HepG2 (cell line): ENCODE measurements at regions not wholly inside any gene's neighbourhood (a gene's known extent, or its start where the extent isn't known, plus 50 kb on each side); places are given as distances from the start of the nearest gene placed in this dataset.

Experiments used
- ATAC-seq: fragments of 200-7000 bp; cut with Tn5 transposase; 3 replicates; pipeline ENCODE4 v1.9.1; 2020; ENCODE audit warnings: mild to moderate bottlenecking, moderate library complexity
- BruUV-seq: library from RNA; stranded (reverse); fragments of 400-500 nt; replicated peaks from 2 replicates; lab custom pipeline; 2021; lab: Mats Ljungman, UMichigan
- CTCF ChIA-PET: fragments of 300-600 bp; formaldehyde crosslinking; extraction: SDS; loops from one replicate; lab custom pipeline; 2021; ENCODE audit warnings: low total read pairs, inconsistent platforms, low intra/inter-chr PET ratio; lab: Yijun Ruan, JAX
- POLR2A ChIA-PET: fragments of 350-600 bp; sonication (Branson Sonifier 250); formaldehyde crosslinking; loops from one replicate; lab custom pipeline; 2020; ENCODE audit warnings: antibody characterized with exemption, inconsistent platforms; lab: Yijun Ruan, JAX
- DNase-seq: peaks from one replicate; pipeline ENCODE4 v3.0.0-alpha.2; 2015; ENCODE audit warnings: low spot score
- FAIRE-seq: peaks from 3 replicates; lab custom pipeline; 2011; peaks lifted over from hg19 to GRCh38; lab: Jason Lieb, UNC
- H2AFZ ChIP-seq: one replicate; pipeline ENCODE4 v1.6.1; 2011; ENCODE audit warnings: low read length, inconsistent platforms
- H3K27ac ChIP-seq: fragments of 300-600 bp; 3 replicates; pipeline ENCODE4 v1.8.0; 2011; ENCODE audit warnings: mixed run types, mild to moderate bottlenecking, mixed read lengths, low read length, inconsistent platforms; ENCODE audit not compliant: insufficient read depth; ENCODE audit errors: extremely low read length
- H3K27me3 ChIP-seq, 2 experiments: fragments of 200-600 bp in 1 of 2; 2 replicates in 1 of 2; 3 replicates in 1 of 2; pipeline versions ENCODE4 v1.6.0 to v1.8.0; 2011; ENCODE audit warnings: low read length in 2 of 2, mild to moderate bottlenecking in 2 of 2, moderate library complexity in 2 of 2, inconsistent platforms in 1 of 2; ENCODE audit not compliant: insufficient read depth in 2 of 2, control insufficient read depth in 1 of 2
- H3K36me3 ChIP-seq, 2 experiments: fragments of 200-600 bp in 1 of 2; replicated peaks in 1 of 2; 2 replicates in 1 of 2; 3 replicates in 1 of 2; pipeline versions ENCODE4 v1.5.1 to v1.8.0; 2011; ENCODE audit warnings: low read length in 2 of 2, inconsistent platforms in 1 of 2; ENCODE audit not compliant: insufficient read depth in 2 of 2, control insufficient read depth in 1 of 2
- H3K4me1 ChIP-seq: 2 replicates; pipeline ENCODE4 v1.5.1; 2012; ENCODE audit warnings: low read length, inconsistent platforms; ENCODE audit not compliant: insufficient read depth
- H3K4me2 ChIP-seq: 2 replicates; pipeline ENCODE4 v1.6.0; 2011; ENCODE audit warnings: low read depth, low read length, inconsistent platforms
- H3K4me3 ChIP-seq, 3 experiments: fragments of 200-600 bp in 1 of 3; sonication (generic), shearing (Covaris generic) in 1 of 3; replicated peaks in 1 of 3; 2 replicates each; pipeline ENCODE4 v1.5.1; 2011 to 2016; ENCODE audit warnings: low read length in 3 of 3, inconsistent platforms in 2 of 3, low read depth in 2 of 3, mild to moderate bottlenecking in 2 of 3, control low read depth in 1 of 3, mixed read lengths in 1 of 3; ENCODE audit not compliant: insufficient read depth in 1 of 3
- H3K79me2 ChIP-seq: one replicate; pipeline ENCODE4 v1.6.1; 2011; ENCODE audit warnings: low read length, inconsistent platforms; ENCODE audit not compliant: insufficient read depth
- H3K9ac ChIP-seq: 2 replicates; pipeline ENCODE4 v1.6.0; 2011; ENCODE audit warnings: mild to moderate bottlenecking, low read depth, low read length, inconsistent platforms; ENCODE audit not compliant: insufficient read depth
- H3K9me3 ChIP-seq: 2 replicates; pipeline ENCODE4 v1.5.1; 2012; ENCODE audit warnings: mild to moderate bottlenecking, low read length
- H4K20me1 ChIP-seq: 2 replicates; pipeline ENCODE4 v1.6.0; 2011; ENCODE audit warnings: inconsistent platforms, mild to moderate bottlenecking, low read length, moderate library complexity; ENCODE audit not compliant: insufficient read depth
- FLYWCH1 ChIP-seq: sonication (generic); formaldehyde crosslinking; IDR thresholded peaks from 2 replicates; pipeline ENCODE4 v1.8.1; 2023; ENCODE audit warnings: mild to moderate bottlenecking, missing genetic modification reagents
- FOXC1 ChIP-seq: sonication (generic); formaldehyde crosslinking; IDR thresholded peaks from 2 replicates; pipeline ENCODE4 v1.8.0; 2022; ENCODE audit warnings: mild to moderate bottlenecking, missing genetic modification reagents, borderline replicate concordance
- HNRNPH1 ChIP-seq: fragments of 200-400 bp; formaldehyde crosslinking; optimal IDR thresholded peaks from 2 replicates; pipeline ENCODE3; 2017; ENCODE audit warnings: mild to moderate bottlenecking, low read depth, low read length
- IRF2 ChIP-seq: IDR thresholded peaks from 2 replicates; pipeline ENCODE4 v1.6.1; 2018; ENCODE audit warnings: missing genetic modification reagents, missing compliant biosample characterization
- SKI ChIP-seq: fragments of 450-650 bp; IDR thresholded peaks from one replicate; pipeline ENCODE4 v1.6.1; 2018; ENCODE audit warnings: mild to moderate bottlenecking; ENCODE audit not compliant: partially characterized antibody
- SMARCE1 ChIP-seq: fragments of 450-650 bp; IDR thresholded peaks from 2 replicates; pipeline ENCODE4 v1.6.1; 2017; ENCODE audit warnings: borderline replicate concordance
- ZFP1 ChIP-seq: IDR thresholded peaks from 2 replicates; pipeline ENCODE4 v1.6.1; 2016
- ZNF44 ChIP-seq: sonication (generic); formaldehyde crosslinking; IDR thresholded peaks from 2 replicates; pipeline ENCODE4 v1.5.1; 2020; ENCODE audit warnings: mild to moderate bottlenecking, missing genetic modification reagents
- WGBS: methylation state at CpG from one replicate; pipeline ENCODE4 v1.1.6; 2017; ENCODE audit warnings: low lambda C conversion rate; 5-methylcytosine and 5-hydroxymethylcytosine counted together
- in situ Hi-C: cut with HindIII; loops from 2 replicates; pipeline ENCODE4 v1.10.0; 2017; ENCODE audit warnings: low pct_unique_long_range_greater_than_20kb; ENCODE audit not compliant: extremely low pct_ligation_motif_present
- intact Hi-C: fragments of 100-400 bp; cut with micrococcal nuclease; formaldehyde crosslinking; loops from one replicate; pipeline ENCODE4 v1.10.0; 2022; ENCODE audit not compliant: unreplicated experiment
- TF ChIP-seq, protein P1 (sequence below): sonication (generic); formaldehyde crosslinking; IDR thresholded peaks from 2 replicates; pipeline ENCODE4 v1.5.0; 2020; ENCODE audit warnings: mild to moderate bottlenecking, missing genetic modification reagents
- TF ChIP-seq, protein P2 (sequence below): sonication (generic); formaldehyde crosslinking; IDR thresholded peaks from 2 replicates; pipeline ENCODE4 v1.5.1; 2020; ENCODE audit warnings: mild to moderate bottlenecking, missing genetic modification reagents, borderline replicate concordance

- Histone ChIP-seq H3K36me3 (no peaks in the 10 kb centered on the region), H3K4me1 (no peaks in the 10 kb centered on the region), H3K27me3 (no peaks in the 10 kb centered on the region), H3K9me3 (no peaks in the 10 kb centered on the region), H3K4me2 (no peak overlapping the region), H3K9ac (no peak overlapping the region), H3K27ac (no peak overlapping the region), H3K4me3 (no peak overlapping the region), H4K20me1 (no peaks in the 10 kb centered on the region), H2AFZ (no peak overlapping the region), H3K79me2 (no peaks in the 10 kb centered on the region)
- intact Hi-C loops, result no loop called here
- in situ Hi-C loops, result no loop called here
- DNase-seq (no peak), FAIRE-seq (no peak), ATAC-seq (no peak)
- ChIA-PET POLR2A (no interaction called here), CTCF (no interaction called here)
- BruUV-seq, result no TSS peak
- no peak for TF ChIP-seq ZFP1 (CRISPR knock-in tag)
- WGBS, result 77% methylated on average over 4 of the region's 4 CpGs
Observed at GRCh38 chr11:28463826-28464225, 355.6 kb downstream of the METTL15 start.

GRCh38 chr11:28461846-28462245 lies 353.7 kb downstream of the METTL15 start:
- H3K27ac ChIP-seq, result no peak overlapping the region
- no peak overlapping the region for H3K4me3 ChIP-seq
- no peaks in the 10 kb centered on the region for H3K36me3 ChIP-seq
- no peaks in the 10 kb centered on the region for H3K4me1 ChIP-seq
- FAIRE-seq, result no peak
- no peak for ATAC-seq
- 92% methylated on average over 2 of the region's 2 CpGs for WGBS
- H3K27me3 ChIP-seq, result no peaks in the 10 kb centered on the region
- no peaks in the 10 kb centered on the region for H3K9me3 ChIP-seq
- no peaks in the 10 kb centered on the region for H4K20me1 ChIP-seq
- CTCF ChIA-PET, result no interaction called here
- no TSS peak for BruUV-seq
- H3K79me2 ChIP-seq, result no peaks in the 10 kb centered on the region
- DNase-seq, result peak; percentile 2
- no peak overlapping the region for H3K4me2 ChIP-seq
- in situ Hi-C loops (no loop called here), intact Hi-C loops (no loop called here)
- POLR2A ChIA-PET, result no interaction called here
- H2AFZ ChIP-seq, result no peak overlapping the region
- no peak overlapping the region for H3K9ac ChIP-seq
- TF ChIP-seq, protein P1, sequence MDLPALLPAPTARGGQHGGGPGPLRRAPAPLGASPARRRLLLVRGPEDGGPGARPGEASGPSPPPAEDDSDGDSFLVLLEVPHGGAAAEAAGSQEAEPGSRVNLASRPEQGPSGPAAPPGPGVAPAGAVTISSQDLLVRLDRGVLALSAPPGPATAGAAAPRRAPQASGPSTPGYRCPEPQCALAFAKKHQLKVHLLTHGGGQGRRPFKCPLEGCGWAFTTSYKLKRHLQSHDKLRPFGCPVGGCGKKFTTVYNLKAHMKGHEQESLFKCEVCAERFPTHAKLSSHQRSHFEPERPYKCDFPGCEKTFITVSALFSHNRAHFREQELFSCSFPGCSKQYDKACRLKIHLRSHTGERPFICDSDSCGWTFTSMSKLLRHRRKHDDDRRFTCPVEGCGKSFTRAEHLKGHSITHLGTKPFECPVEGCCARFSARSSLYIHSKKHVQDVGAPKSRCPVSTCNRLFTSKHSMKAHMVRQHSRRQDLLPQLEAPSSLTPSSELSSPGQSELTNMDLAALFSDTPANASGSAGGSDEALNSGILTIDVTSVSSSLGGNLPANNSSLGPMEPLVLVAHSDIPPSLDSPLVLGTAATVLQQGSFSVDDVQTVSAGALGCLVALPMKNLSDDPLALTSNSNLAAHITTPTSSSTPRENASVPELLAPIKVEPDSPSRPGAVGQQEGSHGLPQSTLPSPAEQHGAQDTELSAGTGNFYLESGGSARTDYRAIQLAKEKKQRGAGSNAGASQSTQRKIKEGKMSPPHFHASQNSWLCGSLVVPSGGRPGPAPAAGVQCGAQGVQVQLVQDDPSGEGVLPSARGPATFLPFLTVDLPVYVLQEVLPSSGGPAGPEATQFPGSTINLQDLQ (CRISPR knock-in tag), result no peak
- TF ChIP-seq FLYWCH1, result no peak
- no peak for TF ChIP-seq SMARCE1
- no peak for TF ChIP-seq FOXC1
- no peak for TF ChIP-seq ZNF44 (CRISPR knock-in tag)
- TF ChIP-seq, protein P2, sequence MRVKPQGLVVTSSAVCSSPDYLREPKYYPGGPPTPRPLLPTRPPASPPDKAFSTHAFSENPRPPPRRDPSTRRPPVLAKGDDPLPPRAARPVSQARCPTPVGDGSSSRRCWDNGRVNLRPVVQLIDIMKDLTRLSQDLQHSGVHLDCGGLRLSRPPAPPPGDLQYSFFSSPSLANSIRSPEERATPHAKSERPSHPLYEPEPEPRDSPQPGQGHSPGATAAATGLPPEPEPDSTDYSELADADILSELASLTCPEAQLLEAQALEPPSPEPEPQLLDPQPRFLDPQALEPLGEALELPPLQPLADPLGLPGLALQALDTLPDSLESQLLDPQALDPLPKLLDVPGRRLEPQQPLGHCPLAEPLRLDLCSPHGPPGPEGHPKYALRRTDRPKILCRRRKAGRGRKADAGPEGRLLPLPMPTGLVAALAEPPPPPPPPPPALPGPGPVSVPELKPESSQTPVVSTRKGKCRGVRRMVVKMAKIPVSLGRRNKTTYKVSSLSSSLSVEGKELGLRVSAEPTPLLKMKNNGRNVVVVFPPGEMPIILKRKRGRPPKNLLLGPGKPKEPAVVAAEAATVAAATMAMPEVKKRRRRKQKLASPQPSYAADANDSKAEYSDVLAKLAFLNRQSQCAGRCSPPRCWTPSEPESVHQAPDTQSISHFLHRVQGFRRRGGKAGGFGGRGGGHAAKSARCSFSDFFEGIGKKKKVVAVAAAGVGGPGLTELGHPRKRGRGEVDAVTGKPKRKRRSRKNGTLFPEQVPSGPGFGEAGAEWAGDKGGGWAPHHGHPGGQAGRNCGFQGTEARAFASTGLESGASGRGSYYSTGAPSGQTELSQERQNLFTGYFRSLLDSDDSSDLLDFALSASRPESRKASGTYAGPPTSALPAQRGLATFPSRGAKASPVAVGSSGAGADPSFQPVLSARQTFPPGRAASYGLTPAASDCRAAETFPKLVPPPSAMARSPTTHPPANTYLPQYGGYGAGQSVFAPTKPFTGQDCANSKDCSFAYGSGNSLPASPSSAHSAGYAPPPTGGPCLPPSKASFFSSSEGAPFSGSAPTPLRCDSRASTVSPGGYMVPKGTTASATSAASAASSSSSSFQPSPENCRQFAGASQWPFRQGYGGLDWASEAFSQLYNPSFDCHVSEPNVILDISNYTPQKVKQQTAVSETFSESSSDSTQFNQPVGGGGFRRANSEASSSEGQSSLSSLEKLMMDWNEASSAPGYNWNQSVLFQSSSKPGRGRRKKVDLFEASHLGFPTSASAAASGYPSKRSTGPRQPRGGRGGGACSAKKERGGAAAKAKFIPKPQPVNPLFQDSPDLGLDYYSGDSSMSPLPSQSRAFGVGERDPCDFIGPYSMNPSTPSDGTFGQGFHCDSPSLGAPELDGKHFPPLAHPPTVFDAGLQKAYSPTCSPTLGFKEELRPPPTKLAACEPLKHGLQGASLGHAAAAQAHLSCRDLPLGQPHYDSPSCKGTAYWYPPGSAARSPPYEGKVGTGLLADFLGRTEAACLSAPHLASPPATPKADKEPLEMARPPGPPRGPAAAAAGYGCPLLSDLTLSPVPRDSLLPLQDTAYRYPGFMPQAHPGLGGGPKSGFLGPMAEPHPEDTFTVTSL (CRISPR knock-in tag), result no peak
- TF ChIP-seq SKI, result no peak
- TF ChIP-seq IRF2 (CRISPR knock-in tag), result no peak
- TF ChIP-seq HNRNPH1, result no peak
